Tibial artery (tissue), 4 donors: ENCODE measurements at regions not wholly inside any gene's neighbourhood (a gene's known extent, or its start where the extent isn't known, plus 50 kb on each side); places are given as distances from the start of the nearest gene placed in this dataset.

Source experiments
- DNase-seq, 2 donors: peaks; one replicate each; pipeline ENCODE4 v3.0.0-alpha.2; 2019
- H3K27ac ChIP-seq, 2 donors: fragments of 200-600 bp; sonication (generic) in 1 of 2; 1 replicate in 1 of 2; 2 replicates in 1 of 2; pipeline ENCODE4 v1.5.1; 2018 to 2019; ENCODE audit warnings: mild to moderate bottlenecking in 1 of 2
- H3K27me3 ChIP-seq, 2 donors: fragments of 200-600 bp; sonication (generic) in 1 of 2; one replicate each; pipeline versions ENCODE4 v1.5.1 to v1.6.0; 2016 to 2019
- H3K36me3 ChIP-seq, 3 donors: fragments of 200-600 bp; sonication (generic) in 2 of 3; one replicate each; pipeline ENCODE4 v1.5.1; 2016 to 2019; ENCODE audit warnings: mild to moderate bottlenecking in 2 of 3
- H3K4me1 ChIP-seq, 4 donors: fragments of 200-600 bp; sonication (generic) in 2 of 4; 1 replicate in 3 of 4; 2 replicates in 1 of 4; pipeline ENCODE4 v1.5.1; 2016 to 2019
- H3K4me3 ChIP-seq, 2 donors: fragments of 200-600 bp; sonication (generic) in 1 of 2; 1 replicate in 1 of 2; 2 replicates in 1 of 2; pipeline ENCODE4 v1.5.1; 2018 to 2019; ENCODE audit warnings: mild to moderate bottlenecking in 2 of 2
- H3K9me3 ChIP-seq, 3 donors: fragments of 200-600 bp; sonication (generic) in 1 of 3; one replicate each; pipeline ENCODE4 v1.5.1; 2016 to 2019
- CTCF ChIP-seq, 2 experiments: fragments of 200-600 bp in 1 of 2; fragments of 450-650 bp in 1 of 2; IDR thresholded peaks; one replicate each; pipeline ENCODE4 v1.5.1; 2017 to 2019; ENCODE audit warnings: antibody characterized with exemption in 2 of 2, mild to moderate bottlenecking in 1 of 2, moderate library complexity in 1 of 2
- intact Hi-C: fragments of 100-400 bp; cut with DNase I; formaldehyde crosslinking; loops from one replicate; pipeline ENCODE4 v1.15.0; 2023; ENCODE audit warnings: low total_unique reads

- Histone ChIP-seq H3K4me3 (no peak overlapping the region), H3K27ac (no peak overlapping the region), H3K36me3 (no peaks in the 10 kb centered on the region), H3K4me1 (no peaks in the 10 kb centered on the region), H3K9me3 (no peaks in the 10 kb centered on the region), H3K27me3 (peaks cover 0 to 3% of the 10 kb centered on the region in 2 donors)
- DNase-seq, result no peak
- no peak for TF ChIP-seq CTCF (IDR thresholded peaks at IDR 0.05)
- intact Hi-C loops, result no loop called here
Observed at GRCh38 chr13:22776394-22777186, 404.2 kb upstream of the SGCG start.

- H3K36me3 ChIP-seq, result no peaks in the 10 kb centered on the region
- TF ChIP-seq CTCF (IDR thresholded peaks at IDR 0.05), result no peak
Observed at GRCh38 chr13:22777207-22777606, 403.6 kb upstream of the SGCG start.

GRCh38 chr13:22789027-22789593, 391.7 kb upstream of the SGCG start:
- TF ChIP-seq CTCF (IDR thresholded peaks at IDR 0.05), result no peak
- intact Hi-C loops, result no loop called here
- Histone ChIP-seq H3K4me1 (no peaks in the 10 kb centered on the region), H3K27me3 (peaks cover 0 to 6% of the 10 kb centered on the region in 2 donors), H3K4me3 (no peak overlapping the region), H3K36me3 (no peaks in the 10 kb centered on the region), H3K27ac (no peak overlapping the region), H3K9me3 (no peaks in the 10 kb centered on the region)
- no peak for DNase-seq

More at GRCh38 chr13:22777207-22777606, 403.6 kb upstream of the SGCG start:
- Histone ChIP-seq H3K4me3 (no peak overlapping the region), H3K9me3 (no peaks in the 10 kb centered on the region), H3K27ac (no peak overlapping the region), H3K4me1 (no peaks in the 10 kb centered on the region), H3K27me3 (no peaks in the 10 kb centered on the region)
- intact Hi-C loops, result no loop called here
- no peak for DNase-seq

GRCh38 chr13:22789916-22790315, 390.9 kb upstream of the SGCG start:
- no peak overlapping the region for H3K27ac ChIP-seq
- no peaks in the 10 kb centered on the region for H3K4me1 ChIP-seq
- no peaks in the 10 kb centered on the region for H3K36me3 ChIP-seq
- no peak for DNase-seq
- no peak for TF ChIP-seq CTCF (IDR thresholded peaks at IDR 0.05)
- no peak overlapping the region for H3K4me3 ChIP-seq
- H3K27me3 ChIP-seq, result peaks cover 0 to 6% of the 10 kb centered on the region in 2 donors
- no peaks in the 10 kb centered on the region for H3K9me3 ChIP-seq
- intact Hi-C loops, result no loop called here

GRCh38 chr13:22793598-22794134, 387.1 kb upstream of the SGCG start:
- H3K27ac ChIP-seq, result no peak overlapping the region
- peaks cover 0 to 6% of the 10 kb centered on the region in 2 donors for H3K27me3 ChIP-seq
- DNase-seq, result no peak
- no peaks in the 10 kb centered on the region for H3K4me1 ChIP-seq
- H3K36me3 ChIP-seq, result no peaks in the 10 kb centered on the region
- no peaks in the 10 kb centered on the region for H3K9me3 ChIP-seq
- intact Hi-C loops, result no loop called here
- H3K4me3 ChIP-seq, result no peak overlapping the region
- no peak for TF ChIP-seq CTCF (IDR thresholded peaks at IDR 0.05)
